Colonic mucosa (tissue), 4 donors: ENCODE measurements at regions not wholly inside any gene's neighbourhood (a gene's known extent, or its start where the extent isn't known, plus 50 kb on each side); places are given as distances from the start of the nearest gene placed in this dataset.

Experiments used
- DNase-seq: peaks from one replicate; pipeline ENCODE4 v3.0.0-alpha.2; 2020
- H3K27ac ChIP-seq: fragments of 200-600 bp; one replicate; pipeline ENCODE4 v1.8.0; 2021
- H3K27me3 ChIP-seq: fragments of 200-600 bp; one replicate; pipeline ENCODE4 v1.8.0; 2021
- H3K36me3 ChIP-seq: fragments of 200-600 bp; one replicate; pipeline ENCODE4 v1.8.0; 2021
- H3K4me1 ChIP-seq: fragments of 200-600 bp; one replicate; pipeline ENCODE4 v1.8.0; 2021; ENCODE audit warnings: mild to moderate bottlenecking
- H3K4me3 ChIP-seq: fragments of 200-600 bp; one replicate; pipeline ENCODE4 v1.8.0; 2021
- H3K9ac ChIP-seq, 2 donors: one replicate each; pipeline ENCODE4 v1.7.0; 2013; ENCODE audit warnings: control low read depth in 2 of 2, low read depth in 2 of 2, low read length in 2 of 2
- H3K9me3 ChIP-seq: fragments of 200-600 bp; one replicate; pipeline ENCODE4 v1.8.0; 2021
- CTCF ChIP-seq: fragments of 200-600 bp; IDR thresholded peaks from one replicate; pipeline ENCODE4 v1.8.0; 2022; ENCODE audit warnings: antibody characterized with exemption, mild to moderate bottlenecking
- intact Hi-C: fragments of 100-400 bp; cut with DNase I; formaldehyde crosslinking; loops from one replicate; pipeline ENCODE4 v1.14.1; 2022
- donor health status: healthy.
- donor health status: DM: no; HTN: no; CAD: no.
- donor health status: DM: no; HTN: no; CAD: no.

- Histone ChIP-seq H3K36me3 (no peaks in the 10 kb centered on the region), H3K27ac (no peak overlapping the region), H3K27me3 (no peaks in the 10 kb centered on the region), H3K9ac (no peak overlapping the region), H3K4me3 (no peak overlapping the region), H3K4me1 (no peaks in the 10 kb centered on the region), H3K9me3 (no peaks in the 10 kb centered on the region)
- intact Hi-C loops, result no loop called here
- TF ChIP-seq CTCF, result no peak
- DNase-seq, result no peak
Observed at GRCh38 chr11:29842061-29842460, 174.8 kb downstream of the KCNA4 start.

- no peak for DNase-seq
Observed at GRCh38 chr11:29826878-29827277, 190.0 kb downstream of the KCNA4 start.

GRCh38 chr11:29816359-29816758 lies 200.5 kb downstream of the KCNA4 start:
- no peak overlapping the region for H3K4me3 ChIP-seq
- H3K4me1 ChIP-seq, result no peaks in the 10 kb centered on the region
- H3K27ac ChIP-seq, result no peak overlapping the region
- H3K36me3 ChIP-seq, result no peaks in the 10 kb centered on the region
- TF ChIP-seq CTCF, result no peak
- intact Hi-C loops, result no loop called here
- no peaks in the 10 kb centered on the region for H3K9me3 ChIP-seq
- H3K27me3 ChIP-seq, result no peaks in the 10 kb centered on the region
- no peak overlapping the region for H3K9ac ChIP-seq
- no peak for DNase-seq

More at GRCh38 chr11:29826878-29827277, 190.0 kb downstream of the KCNA4 start:
- Histone ChIP-seq H3K4me1 (no peaks in the 10 kb centered on the region), H3K9ac (no peak overlapping the region), H3K36me3 (no peaks in the 10 kb centered on the region), H3K27me3 (no peaks in the 10 kb centered on the region), H3K4me3 (no peak overlapping the region), H3K27ac (no peak overlapping the region), H3K9me3 (no peaks in the 10 kb centered on the region)
- no peak for TF ChIP-seq CTCF
- intact Hi-C loops, result no loop called here

GRCh38 chr11:29809121-29809520 lies 207.7 kb downstream of the KCNA4 start:
- Histone ChIP-seq H3K27ac (no peak overlapping the region), H3K9me3 (no peaks in the 10 kb centered on the region), H3K9ac (no peak overlapping the region), H3K4me1 (no peaks in the 10 kb centered on the region), H3K27me3 (no peaks in the 10 kb centered on the region), H3K36me3 (no peaks in the 10 kb centered on the region), H3K4me3 (no peak overlapping the region)
- DNase-seq, result no peak
- no peak for TF ChIP-seq CTCF
- intact Hi-C loops, result no loop called here

GRCh38 chr11:29802522-29802921 lies 214.3 kb downstream of the KCNA4 start:
- Histone ChIP-seq H3K4me3 (no peak overlapping the region), H3K4me1 (no peaks in the 10 kb centered on the region), H3K9ac (no peak overlapping the region), H3K27me3 (no peaks in the 10 kb centered on the region), H3K36me3 (no peaks in the 10 kb centered on the region), H3K9me3 (no peaks in the 10 kb centered on the region), H3K27ac (no peak overlapping the region)
- no peak for TF ChIP-seq CTCF
- intact Hi-C loops, result no loop called here
- DNase-seq, result no peak

- no peak overlapping the region for H3K4me3 ChIP-seq
- H3K9ac ChIP-seq, result no peak overlapping the region
- no peak for TF ChIP-seq CTCF
- H3K27ac ChIP-seq, result no peak overlapping the region
- intact Hi-C loops, result no loop called here
- no peaks in the 10 kb centered on the region for H3K36me3 ChIP-seq
- H3K27me3 ChIP-seq, result no peaks in the 10 kb centered on the region
- no peaks in the 10 kb centered on the region for H3K9me3 ChIP-seq
- no peak for DNase-seq
- no peaks in the 10 kb centered on the region for H3K4me1 ChIP-seq
Observed at GRCh38 chr11:29801561-29801960, 215.3 kb downstream of the KCNA4 start.
